Mesendoderm (in vitro differentiated cells): ENCODE measurements at regions not wholly inside any gene's neighbourhood (a gene's known extent, or its start where the extent isn't known, plus 50 kb on each side); places are given as distances from the start of the nearest gene placed in this dataset.

Experiments used
- DNase-seq: peaks from one replicate; pipeline ENCODE4 v3.0.0; 2013
- H2AK5ac ChIP-seq: 2 replicates; pipeline ENCODE4 v1.6.1; 2013; ENCODE audit warnings: low read length, inconsistent platforms
- H2BK120ac ChIP-seq: 2 replicates; pipeline ENCODE4 v1.6.1; 2013; ENCODE audit warnings: low read depth, mild to moderate bottlenecking, low read length, moderate library complexity, mixed read lengths
- H2BK15ac ChIP-seq: replicated peaks from 2 replicates; pipeline ENCODE4 v1.6.1; 2013; ENCODE audit warnings: low read depth, mild to moderate bottlenecking, moderate library complexity
- H2BK5ac ChIP-seq: 2 replicates; pipeline ENCODE4 v1.6.1; 2013; ENCODE audit warnings: low read length, inconsistent platforms
- H3K18ac ChIP-seq: 2 replicates; pipeline ENCODE4 v1.6.1; 2013; ENCODE audit warnings: mild to moderate bottlenecking, low read length, mixed read lengths
- H3K23ac ChIP-seq: one replicate; pipeline ENCODE4 v1.6.1; 2013; ENCODE audit warnings: low read length
- H3K27ac ChIP-seq: 2 replicates; pipeline ENCODE4 v1.5.1; 2013; ENCODE audit warnings: low read depth, mild to moderate bottlenecking, inconsistent platforms, low read length, moderate library complexity
- H3K27me3 ChIP-seq: 2 replicates; pipeline ENCODE4 v1.6.1; 2013; ENCODE audit warnings: low read length, control low read depth, mild to moderate bottlenecking, inconsistent platforms; ENCODE audit not compliant: insufficient read depth, poor library complexity
- H3K36me3 ChIP-seq: 2 replicates; pipeline ENCODE4 v1.6.1; 2013; ENCODE audit warnings: low read length, inconsistent platforms; ENCODE audit not compliant: control insufficient read depth, insufficient read depth
- H3K4ac ChIP-seq: one replicate; pipeline ENCODE4 v1.6.1; 2013; ENCODE audit warnings: low read depth, mild to moderate bottlenecking, low read length, moderate library complexity
- H3K4me1 ChIP-seq: 2 replicates; pipeline ENCODE4 v1.6.1; 2013; ENCODE audit warnings: low read depth, low read length, inconsistent platforms; ENCODE audit not compliant: control insufficient read depth
- H3K4me2 ChIP-seq: 2 replicates; pipeline ENCODE4 v1.6.1; 2013; ENCODE audit warnings: low read length
- H3K4me3 ChIP-seq: 2 replicates; pipeline ENCODE4 v1.5.1; 2013; ENCODE audit warnings: mild to moderate bottlenecking, low read length
- H3K56ac ChIP-seq: one replicate; pipeline ENCODE4 v1.6.1; 2013; ENCODE audit warnings: low read length
- H3K79me1 ChIP-seq: 2 replicates; pipeline ENCODE4 v1.6.1; 2013; ENCODE audit warnings: low read length, inconsistent platforms
- H3K79me2 ChIP-seq: 2 replicates; pipeline ENCODE4 v1.6.1; 2013; ENCODE audit warnings: mild to moderate bottlenecking, low read length; ENCODE audit not compliant: control insufficient read depth, insufficient read depth
- H3K9ac ChIP-seq: 2 replicates; pipeline ENCODE4 v1.6.1; 2013; ENCODE audit warnings: low read length, inconsistent platforms
- H4K5ac ChIP-seq: one replicate; pipeline ENCODE4 v1.6.1; 2013; ENCODE audit warnings: low read length
- H4K8ac ChIP-seq: one replicate; pipeline ENCODE4 v1.6.1; 2013; ENCODE audit warnings: low read depth, mild to moderate bottlenecking, control low read depth, low read length, moderate library complexity
- WGBS: extraction: QIAGEN DNeasy Blood & Tissue Kit; methylation state at CpG from one replicate; pipeline ENCODE4 v1.1.7; 2013; ENCODE audit warnings: low lambda C conversion rate, missing lambda C conversion rate; ENCODE audit not compliant: insufficient coverage; ENCODE audit errors: extremely low coverage; 5-methylcytosine and 5-hydroxymethylcytosine counted together

DNA sequence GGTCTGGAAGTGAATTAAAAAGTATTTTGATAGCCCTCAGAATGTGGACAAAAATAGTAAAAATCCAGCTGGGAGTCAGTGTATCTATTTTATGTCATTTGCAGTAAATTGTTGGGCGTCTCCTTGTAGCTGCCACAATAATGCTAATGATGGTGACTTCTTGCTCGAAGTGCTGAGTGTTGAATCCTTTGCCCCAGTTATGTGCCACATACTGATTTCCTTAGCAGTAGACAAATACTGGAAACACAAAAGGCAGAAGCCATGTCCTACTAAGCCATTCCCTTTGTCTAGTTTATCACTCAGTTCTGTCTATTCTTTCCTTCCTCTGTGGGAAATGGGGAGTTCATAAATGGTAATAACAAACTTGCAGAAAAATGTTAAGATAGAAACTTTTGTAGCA is 70.7 kb upstream of the CXADR start:
- Histone ChIP-seq H2BK5ac (no peak overlapping the region), H3K4me2 (no peak overlapping the region), H2BK15ac (no peak overlapping the region), H2BK120ac (no peak overlapping the region), H4K5ac (no peak overlapping the region), H3K4me1 (no peaks in the 10 kb centered on the region), H3K23ac (no peak overlapping the region), H3K9ac (no peak overlapping the region), H2AK5ac (no peak overlapping the region), H3K4me3 (no peak overlapping the region), H3K18ac (no peak overlapping the region), H3K27me3 (no peaks in the 10 kb centered on the region), H3K4ac (no peak overlapping the region), H3K36me3 (no peaks in the 10 kb centered on the region), H3K79me2 (no peaks in the 10 kb centered on the region), H4K8ac (no peak overlapping the region), H3K79me1 (no peaks in the 10 kb centered on the region), H3K56ac (no peak overlapping the region), H3K27ac (no peak overlapping the region)
- no CpG with 5 or more reads among the region's 2 CpGs for WGBS
- no peak for DNase-seq

DNA sequence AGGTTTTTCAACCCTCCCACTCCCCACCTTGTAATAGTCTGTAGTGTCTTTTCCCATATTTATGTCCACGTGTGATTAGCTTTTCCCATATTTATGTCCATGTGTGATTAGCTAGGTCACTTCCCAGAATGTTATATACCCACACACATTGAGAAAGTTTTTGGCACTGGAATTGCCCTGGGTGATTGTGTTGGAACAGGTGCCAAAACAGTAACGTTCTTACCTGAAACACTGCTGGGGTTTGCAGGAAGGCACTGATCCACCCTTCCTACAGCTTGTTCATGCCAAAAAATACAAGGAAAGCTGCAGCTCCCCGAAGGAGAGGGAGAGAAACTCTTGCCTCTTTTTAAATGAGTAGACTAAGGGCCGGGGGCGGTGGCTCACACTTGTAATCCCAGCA is 68.0 kb upstream of the CXADR start:
- DNase-seq: no peak
- Histone ChIP-seq H3K4me1 (no peaks in the 10 kb centered on the region), H3K4ac (no peak overlapping the region), H3K27me3 (no peaks in the 10 kb centered on the region), H4K5ac (no peak overlapping the region), H3K18ac (no peak overlapping the region), H3K4me2 (no peak overlapping the region), H4K8ac (no peak overlapping the region), H3K36me3 (no peaks in the 10 kb centered on the region), H2BK5ac (no peak overlapping the region), H2AK5ac (no peak overlapping the region), H3K79me2 (no peaks in the 10 kb centered on the region), H2BK120ac (no peak overlapping the region), H3K4me3 (no peak overlapping the region), H3K56ac (no peak overlapping the region), H3K27ac (no peak overlapping the region), H3K9ac (no peak overlapping the region), H3K79me1 (no peaks in the 10 kb centered on the region), H2BK15ac (no peak overlapping the region), H3K23ac (no peak overlapping the region)
- no CpG with 5 or more reads among the region's 5 CpGs for WGBS

DNA sequence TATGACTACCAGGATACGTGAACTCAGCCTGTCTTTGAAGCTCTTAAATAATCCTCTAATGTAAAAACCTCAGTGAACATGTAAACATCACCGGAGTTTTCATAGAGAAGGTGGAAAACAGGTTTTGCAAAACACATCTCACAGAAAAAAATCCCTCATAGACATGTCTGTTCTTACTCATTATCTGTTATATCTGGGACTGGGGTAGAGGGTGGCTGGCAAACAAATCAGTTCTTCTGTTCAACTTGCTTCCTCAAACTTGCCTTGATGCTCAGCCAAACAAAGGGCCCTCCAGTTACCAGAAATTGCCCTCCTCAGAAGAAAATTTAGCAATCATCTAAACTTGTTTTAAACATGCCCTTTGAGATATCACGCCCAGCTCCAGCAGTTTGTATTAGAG is 66.1 kb upstream of the CXADR start:
- Histone ChIP-seq H3K9ac (no peak overlapping the region), H3K4me3 (no peak overlapping the region), H3K4me2 (no peak overlapping the region), H2BK5ac (no peak overlapping the region), H3K36me3 (no peaks in the 10 kb centered on the region), H3K27me3 (no peaks in the 10 kb centered on the region), H3K27ac (no peak overlapping the region), H3K4me1 (no peaks in the 10 kb centered on the region), H2BK15ac (no peak overlapping the region), H2BK120ac (no peak overlapping the region), H3K79me2 (no peaks in the 10 kb centered on the region), H3K56ac (no peak overlapping the region), H3K79me1 (no peaks in the 10 kb centered on the region), H4K5ac (no peak overlapping the region), H3K23ac (no peak overlapping the region), H3K18ac (no peak overlapping the region), H2AK5ac (no peak overlapping the region), H3K4ac (no peak overlapping the region), H4K8ac (no peak overlapping the region)
- no peak for DNase-seq
- WGBS: no CpG with 5 or more reads among the region's 3 CpGs

DNA sequence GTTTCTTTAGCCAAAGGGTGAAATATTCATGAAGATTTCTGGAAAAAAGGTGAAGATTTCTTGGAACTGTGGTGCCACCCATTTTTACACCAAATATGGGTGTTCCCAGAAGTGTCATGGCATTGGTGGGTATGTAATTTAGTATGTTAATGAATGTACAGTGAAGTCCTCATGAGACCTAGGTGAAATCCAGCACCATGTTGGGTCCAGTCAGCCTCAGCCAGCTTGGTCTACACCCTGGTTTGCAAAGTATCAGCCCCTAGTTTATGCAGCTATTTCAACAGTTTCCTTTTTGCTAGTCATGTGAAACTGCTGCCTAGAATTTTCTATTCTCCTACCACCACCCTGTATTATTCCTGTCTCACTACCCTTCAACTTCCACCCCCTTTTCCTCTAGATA is 63.1 kb upstream of the CXADR start:
- H3K4ac ChIP-seq: no peak overlapping the region
- H3K4me2 ChIP-seq: no peak overlapping the region
- H3K18ac ChIP-seq: no peak overlapping the region
- no peak overlapping the region for H2BK15ac ChIP-seq
- DNase-seq: no peak
- no peak overlapping the region for H2BK120ac ChIP-seq
- H3K56ac ChIP-seq: no peak overlapping the region
- no peak overlapping the region for H2BK5ac ChIP-seq
- no peaks in the 10 kb centered on the region for H3K4me1 ChIP-seq
- H3K23ac ChIP-seq: no peak overlapping the region
- no peak overlapping the region for H3K4me3 ChIP-seq
- H3K79me1 ChIP-seq: no peaks in the 10 kb centered on the region
- H3K27ac ChIP-seq: no peak overlapping the region
- H2AK5ac ChIP-seq: no peak overlapping the region
- H3K36me3 ChIP-seq: no peaks in the 10 kb centered on the region
- no peak overlapping the region for H3K9ac ChIP-seq
- no peak overlapping the region for H4K8ac ChIP-seq
- no peaks in the 10 kb centered on the region for H3K27me3 ChIP-seq
- no peak overlapping the region for H4K5ac ChIP-seq
- no peaks in the 10 kb centered on the region for H3K79me2 ChIP-seq

DNA sequence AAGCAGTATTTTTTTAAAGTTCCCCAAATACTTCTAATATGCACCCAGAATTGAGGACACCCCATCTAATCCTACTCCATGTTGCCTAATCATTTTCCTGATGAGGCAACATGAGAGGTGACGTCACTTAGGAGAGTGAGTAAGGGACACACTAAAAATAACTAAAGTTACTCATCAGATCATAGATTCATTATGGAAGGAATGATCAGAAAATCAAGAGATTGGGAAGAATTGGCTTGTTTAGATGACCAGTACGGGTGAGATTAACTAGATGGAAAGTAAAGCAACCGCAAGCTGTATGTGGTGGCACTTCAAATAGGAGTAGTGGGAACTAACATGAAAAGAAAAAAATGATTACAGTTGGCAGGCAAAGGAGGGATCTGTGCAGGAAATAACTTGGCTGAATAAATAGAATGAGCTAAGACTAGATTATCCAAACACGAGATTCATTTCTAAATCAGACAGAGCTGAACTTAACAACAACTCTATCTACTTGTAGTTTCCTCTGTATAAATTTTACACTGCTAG is 61.4 kb upstream of the CXADR start:
- Histone ChIP-seq H3K27me3 (no peaks in the 10 kb centered on the region), H3K4me1 (no peaks in the 10 kb centered on the region), H3K23ac (no peak overlapping the region), H2BK120ac (no peak overlapping the region), H3K18ac (no peak overlapping the region), H3K36me3 (no peaks in the 10 kb centered on the region), H3K56ac (no peak overlapping the region), H4K8ac (no peak overlapping the region), H3K27ac (no peak overlapping the region), H3K9ac (no peak overlapping the region), H3K4me2 (no peak overlapping the region), H2AK5ac (no peak overlapping the region), H2BK5ac (no peak overlapping the region), H2BK15ac (no peak overlapping the region), H3K79me1 (no peaks in the 10 kb centered on the region), H3K4me3 (no peak overlapping the region), H4K5ac (no peak overlapping the region), H3K4ac (no peak overlapping the region), H3K79me2 (no peaks in the 10 kb centered on the region)
- no peak for DNase-seq
- no CpG with 5 or more reads among the region's 4 CpGs for WGBS

DNA sequence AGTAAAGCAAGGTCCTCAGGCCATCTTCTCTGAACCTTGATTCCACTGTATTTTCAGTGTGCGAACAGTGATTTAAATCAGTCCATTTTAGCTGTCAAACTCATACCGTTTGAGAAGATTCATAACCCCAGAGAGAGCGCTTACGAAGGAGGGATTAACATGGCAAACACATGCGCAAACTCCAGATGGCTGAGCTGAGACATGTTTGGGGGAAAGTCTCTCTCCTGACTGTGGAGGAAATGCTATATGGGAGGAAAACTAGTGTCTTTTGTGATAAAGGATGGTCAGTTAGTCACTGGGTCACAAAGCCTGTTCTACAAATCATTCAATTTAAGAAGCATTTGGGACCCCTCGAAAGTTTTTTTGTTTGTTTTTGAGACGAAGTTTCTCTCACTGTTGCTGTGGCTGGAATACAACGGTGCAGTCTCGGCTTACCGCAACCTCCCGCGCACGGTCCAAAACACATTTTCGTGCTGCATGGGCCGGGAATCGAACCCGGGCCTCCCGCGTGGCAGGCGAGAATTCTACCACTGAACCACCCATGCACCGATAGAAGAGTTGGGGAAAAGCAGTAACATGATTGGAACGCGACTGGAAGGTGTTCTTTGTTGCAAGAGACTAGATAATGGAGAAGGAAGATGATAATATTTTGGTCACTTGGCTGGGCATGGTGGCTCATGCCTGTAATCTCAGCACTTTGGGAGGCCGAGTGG is 58.4 kb upstream of the CXADR start:
- peak overlapping the region; percentile 42 for H3K56ac ChIP-seq
- H2BK5ac ChIP-seq: no peak overlapping the region
- H3K18ac ChIP-seq: no peak overlapping the region
- H4K8ac ChIP-seq: peak overlapping the region; percentile 81
- H3K79me1 ChIP-seq: no peaks in the 10 kb centered on the region
- H3K79me2 ChIP-seq: no peaks in the 10 kb centered on the region
- H2AK5ac ChIP-seq: no peak overlapping the region
- H3K36me3 ChIP-seq: no peaks in the 10 kb centered on the region
- no peaks in the 10 kb centered on the region for H3K27me3 ChIP-seq
- H3K4ac ChIP-seq: no peak overlapping the region
- H4K5ac ChIP-seq: no peak overlapping the region
- no peak overlapping the region for H2BK120ac ChIP-seq
- no peak overlapping the region for H3K23ac ChIP-seq
- H3K9ac ChIP-seq: peak overlapping the region; percentile 22
- no peak overlapping the region for H3K27ac ChIP-seq
- DNase-seq: peak; percentile 97
- H2BK15ac ChIP-seq: no peak overlapping the region
- WGBS: no CpG with 5 or more reads among the region's 24 CpGs
- no peaks in the 10 kb centered on the region for H3K4me1 ChIP-seq
- H3K4me2 ChIP-seq: peak overlapping the region; percentile 23
- H3K4me3 ChIP-seq: no peak overlapping the region
